Mesodermal cell (in vitro differentiated cells): ENCODE measurements at regions not wholly inside any gene's neighbourhood (a gene's known extent, or its start where the extent isn't known, plus 50 kb on each side); places are given as distances from the start of the nearest gene placed in this dataset.
"Not testable (repeated sequence)": the region's sequence is repeated elsewhere in the genome, so short reads cannot be mapped to it uniquely, and the experiment has no call there.

Source experiments
- H3K27ac ChIP-seq: 2 replicates; pipeline ENCODE4 v1.7.0; 2013; ENCODE audit warnings: mild to moderate bottlenecking, low read depth, low read length, moderate library complexity; ENCODE audit not compliant: severe bottlenecking
- H3K36me3 ChIP-seq: 2 replicates; pipeline ENCODE4 v1.7.1; 2013; ENCODE audit warnings: mild to moderate bottlenecking, low read length, moderate library complexity; ENCODE audit not compliant: control insufficient read depth, insufficient read depth
- H3K4me1 ChIP-seq: one replicate; pipeline ENCODE4 v1.7.1; 2013; ENCODE audit warnings: mild to moderate bottlenecking, low read length; ENCODE audit not compliant: insufficient read depth, control insufficient read depth, poor library complexity, severe bottlenecking
- H3K4me3 ChIP-seq: 2 replicates; pipeline ENCODE4 v1.7.0; 2013; ENCODE audit warnings: low read length, control low read depth, mild to moderate bottlenecking; ENCODE audit not compliant: insufficient read depth, poor library complexity, severe bottlenecking; ENCODE audit errors: extremely low read depth
- H3K9me3 ChIP-seq: 2 replicates; pipeline ENCODE4 v1.7.1; 2013; ENCODE audit warnings: mild to moderate bottlenecking, low read length, moderate library complexity; ENCODE audit not compliant: control insufficient read depth
- WGBS, 2 experiments: methylation state at CpG; one replicate each; pipeline ENCODE4 v1.1.5; 2013; ENCODE audit warnings: missing lambda C conversion rate in 2 of 2; ENCODE audit not compliant: insufficient coverage in 2 of 2; 5-methylcytosine and 5-hydroxymethylcytosine counted together

GRCh38 chr5:44697025-44697424 is 111.7 kb upstream of the MRPS30 start:
- H3K4me3 ChIP-seq: no peak overlapping the region
- H3K27ac ChIP-seq: no peak overlapping the region
- no peaks in the 10 kb centered on the region for H3K9me3 ChIP-seq
- WGBS, 2 experiments: 68 to 75% methylated on average over 2 of the region's 3 CpGs
- no peaks in the 10 kb centered on the region for H3K36me3 ChIP-seq
- H3K4me1 ChIP-seq: no peaks in the 10 kb centered on the region

- H3K36me3 ChIP-seq: no peaks in the 10 kb centered on the region
- no peaks in the 10 kb centered on the region for H3K9me3 ChIP-seq
- no peak overlapping the region for H3K4me3 ChIP-seq
- H3K4me1 ChIP-seq: no peaks in the 10 kb centered on the region
- 85 to 100% methylated on average over 4 to 6 of the region's 6 CpGs for WGBS, 2 experiments
- no peak overlapping the region for H3K27ac ChIP-seq
Observed at GRCh38 chr5:44695259-44695658, 113.5 kb upstream of the MRPS30 start.

- Histone ChIP-seq H3K4me3 (no peak overlapping the region), H3K27ac (no peak overlapping the region), H3K36me3 (no peaks in the 10 kb centered on the region), H3K9me3 (no peaks in the 10 kb centered on the region), H3K4me1 (no peaks in the 10 kb centered on the region)
- no CpG with 5 or more reads among the region's 2 CpGs for WGBS, 2 experiments
Observed at GRCh38 chr5:44691802-44692201, 116.9 kb upstream of the MRPS30 start.

GRCh38 chr5:44681906-44682305 is 126.8 kb upstream of the MRPS30 start:
- Histone ChIP-seq H3K4me3 (no peak overlapping the region), H3K9me3 (no peaks in the 10 kb centered on the region), H3K27ac (no peak overlapping the region), H3K36me3 (no peaks in the 10 kb centered on the region), H3K4me1 (no peaks in the 10 kb centered on the region)
- WGBS, 2 experiments: 69 to 100% methylated on average over 1 to 3 of the region's 4 CpGs

GRCh38 chr5:44679214-44679613 is 129.5 kb upstream of the MRPS30 start:
- Histone ChIP-seq H3K36me3 (no peaks in the 10 kb centered on the region), H3K9me3 (no peaks in the 10 kb centered on the region), H3K4me3 (no peak overlapping the region), H3K4me1 (no peaks in the 10 kb centered on the region), H3K27ac (no peak overlapping the region)

- H3K4me1 ChIP-seq: no peaks in the 10 kb centered on the region
Observed at GRCh38 chr5:44675296-44675695, 133.5 kb upstream of the MRPS30 start.

GRCh38 chr5:44674461-44674860 is 134.3 kb upstream of the MRPS30 start:
- WGBS, 2 experiments: no CpG with 5 or more reads among the region's 1 CpG

More at GRCh38 chr5:44675296-44675695, 133.5 kb upstream of the MRPS30 start:
- Histone ChIP-seq H3K9me3 (no peaks in the 10 kb centered on the region), H3K4me3 (no peak overlapping the region), H3K27ac (no peak overlapping the region), H3K36me3 (no peaks in the 10 kb centered on the region)
- WGBS, 2 experiments: 86 to 96% methylated on average over 3 of the region's 5 CpGs

GRCh38 chr5:44668471-44668870 is 140.3 kb upstream of the MRPS30 start:
- 87 to 90% methylated on average over 7 to 9 of the region's 16 CpGs for WGBS, 2 experiments
- H3K4me1 ChIP-seq, H3K9me3 ChIP-seq, H3K4me3 ChIP-seq, H3K27ac ChIP-seq, H3K36me3 ChIP-seq: not testable (repeated sequence)

More at GRCh38 chr5:44674461-44674860, 134.3 kb upstream of the MRPS30 start:
- Histone ChIP-seq H3K27ac (no peak overlapping the region), H3K4me1 (no peaks in the 10 kb centered on the region), H3K4me3 (no peak overlapping the region), H3K36me3 (no peaks in the 10 kb centered on the region), H3K9me3 (no peaks in the 10 kb centered on the region)

GRCh38 chr5:44665101-44665701 is 143.5 kb upstream of the MRPS30 start:
- Histone ChIP-seq H3K4me1 (no peaks in the 10 kb centered on the region), H3K9me3 (no peaks in the 10 kb centered on the region), H3K27ac (no peak overlapping the region), H3K36me3 (no peaks in the 10 kb centered on the region), H3K4me3 (no peak overlapping the region)
- WGBS, 2 experiments: 91 to 98% methylated on average over 8 to 9 of the region's 9 CpGs

GRCh38 chr5:44664711-44665100 is 144.0 kb upstream of the MRPS30 start:
- H3K4me3 ChIP-seq: no peak overlapping the region
- 60 to 93% methylated on average over 2 to 3 of the region's 3 CpGs for WGBS, 2 experiments
- H3K36me3 ChIP-seq: no peaks in the 10 kb centered on the region
- H3K9me3 ChIP-seq: no peaks in the 10 kb centered on the region
- H3K27ac ChIP-seq: no peak overlapping the region
- H3K4me1 ChIP-seq: no peaks in the 10 kb centered on the region

- Histone ChIP-seq H3K4me3 (no peak overlapping the region), H3K36me3 (no peaks in the 10 kb centered on the region), H3K4me1 (no peaks in the 10 kb centered on the region), H3K27ac (no peak overlapping the region), H3K9me3 (no peaks in the 10 kb centered on the region)
- 86 to 95% methylated on average over 9 to 10 of the region's 10 CpGs for WGBS, 2 experiments
Observed at GRCh38 chr5:44663991-44664710, 144.6 kb upstream of the MRPS30 start.
